H9 (cell line): ENCODE measurements at regions not wholly inside any gene's neighbourhood (a gene's known extent, or its start where the extent isn't known, plus 50 kb on each side); places are given as distances from the start of the nearest gene placed in this dataset.

Experiments used
- DNase-seq: peaks from one replicate; pipeline ENCODE4 v3.0.0-alpha.2; 2017
- H2AFZ ChIP-seq: one replicate; pipeline ENCODE4 v1.6.1; 2013; ENCODE audit warnings: mild to moderate bottlenecking, low read length, control low read depth, moderate library complexity
- H2AK5ac ChIP-seq: 2 replicates; pipeline ENCODE4 v1.6.1; 2013; ENCODE audit warnings: low read length, control low read depth, mixed read lengths; ENCODE audit not compliant: insufficient read length
- H2BK120ac ChIP-seq: one replicate; pipeline ENCODE4 v1.6.1; 2013; ENCODE audit warnings: low read depth, mild to moderate bottlenecking, low read length, control low read depth, inconsistent platforms; ENCODE audit not compliant: poor library complexity, severe bottlenecking
- H2BK12ac ChIP-seq: 2 replicates; pipeline ENCODE4 v1.6.1; 2013; ENCODE audit warnings: low read length, control low read depth, mixed read lengths, low read depth; ENCODE audit not compliant: insufficient read length
- H2BK15ac ChIP-seq: 2 replicates; pipeline ENCODE4 v1.6.1; 2013; ENCODE audit warnings: low read depth, low read length, control low read depth
- H2BK20ac ChIP-seq: one replicate; pipeline ENCODE4 v1.6.1; 2013; ENCODE audit warnings: low read depth, mild to moderate bottlenecking, low read length, control low read depth, inconsistent platforms; ENCODE audit not compliant: poor library complexity, severe bottlenecking
- H2BK5ac ChIP-seq: 2 replicates; pipeline ENCODE4 v1.6.1; 2013; ENCODE audit warnings: low read length, control low read depth, mixed read lengths; ENCODE audit not compliant: insufficient read length
- H3K14ac ChIP-seq: 2 replicates; pipeline ENCODE4 v1.6.1; 2013; ENCODE audit warnings: low read length, control low read depth; ENCODE audit not compliant: insufficient read depth
- H3K18ac ChIP-seq: 2 replicates; pipeline ENCODE4 v1.6.1; 2013; ENCODE audit warnings: low read depth, mild to moderate bottlenecking, mixed read lengths, low read length, control low read depth; ENCODE audit not compliant: insufficient read length
- H3K23ac ChIP-seq: 2 replicates; pipeline ENCODE4 v1.6.1; 2013; ENCODE audit warnings: low read length, control low read depth, mixed read lengths, low read depth; ENCODE audit not compliant: insufficient read length
- H3K23me2 ChIP-seq: 2 replicates; pipeline ENCODE4 v1.6.1; 2013; ENCODE audit warnings: low read depth, mild to moderate bottlenecking, mixed read lengths, low read length, control low read depth; ENCODE audit not compliant: insufficient read length, poor library complexity, severe bottlenecking
- H3K27ac ChIP-seq: 2 replicates; pipeline ENCODE4 v1.5.1; 2013; ENCODE audit warnings: low read length, control low read depth, mixed read lengths, low read depth; ENCODE audit not compliant: insufficient read length
- H3K27me3 ChIP-seq: 2 replicates; pipeline ENCODE4 v1.6.1; 2013; ENCODE audit warnings: low read length, control low read depth, inconsistent platforms; ENCODE audit not compliant: insufficient read depth
- H3K4ac ChIP-seq: 2 replicates; pipeline ENCODE4 v1.6.1; 2013; ENCODE audit warnings: low read depth, mild to moderate bottlenecking, control low read depth, inconsistent platforms, low read length, moderate library complexity
- H3K4me1 ChIP-seq: 2 replicates; pipeline ENCODE4 v1.6.1; 2013; ENCODE audit warnings: low read length, control low read depth, inconsistent platforms; ENCODE audit not compliant: insufficient read depth
- H3K4me2 ChIP-seq: 2 replicates; pipeline ENCODE4 v1.6.1; 2013; ENCODE audit warnings: low read length, control low read depth, mixed read lengths; ENCODE audit not compliant: insufficient read length, insufficient read depth
- H3K56ac ChIP-seq: 2 replicates; pipeline ENCODE4 v1.6.1; 2013; ENCODE audit warnings: low read depth, mild to moderate bottlenecking, mixed read lengths, low read length, control low read depth; ENCODE audit not compliant: insufficient read length
- H3K79me1 ChIP-seq: 2 replicates; pipeline ENCODE4 v1.6.1; 2013; ENCODE audit warnings: low read depth, mild to moderate bottlenecking, moderate library complexity, low read length, control low read depth, inconsistent platforms; ENCODE audit not compliant: insufficient read depth, poor library complexity, severe bottlenecking
- H3K79me2 ChIP-seq: 2 replicates; pipeline ENCODE4 v1.6.1; 2013; ENCODE audit warnings: low read length, control low read depth, inconsistent platforms; ENCODE audit not compliant: insufficient read depth
- H3K9ac ChIP-seq: 2 replicates; pipeline ENCODE4 v1.6.1; 2013; ENCODE audit warnings: low read length, control low read depth, mixed read lengths; ENCODE audit not compliant: insufficient read length; ENCODE audit errors: extremely low read depth
- H3K9me3 ChIP-seq: one replicate; pipeline ENCODE4 v1.6.1; 2013; ENCODE audit warnings: low read depth, low read length, inconsistent platforms; ENCODE audit not compliant: control insufficient read depth
- H3T11ph ChIP-seq: one replicate; pipeline ENCODE4 v1.6.1; 2013; ENCODE audit warnings: mild to moderate bottlenecking, low read length, control low read depth, inconsistent platforms
- H4K20me1 ChIP-seq: one replicate; pipeline ENCODE4 v1.6.1; 2013; ENCODE audit not compliant: control insufficient read depth, insufficient read length, insufficient read depth
- H4K5ac ChIP-seq: 2 replicates; pipeline ENCODE4 v1.6.1; 2013; ENCODE audit warnings: low read depth, mild to moderate bottlenecking, mixed read lengths, low read length, control low read depth; ENCODE audit not compliant: insufficient read length
- H4K8ac ChIP-seq: replicated peaks from 2 replicates; pipeline ENCODE4 v1.6.1; 2013; ENCODE audit warnings: low read length, control low read depth, mixed read lengths, low read depth; ENCODE audit not compliant: insufficient read length
- H4K91ac ChIP-seq: 2 replicates; pipeline ENCODE4 v1.6.1; 2013; ENCODE audit warnings: low read depth, mild to moderate bottlenecking, moderate library complexity, mixed read lengths, low read length, control low read depth; ENCODE audit not compliant: insufficient read length
- H3K27ac Mint-ChIP-seq, 3 experiments: 2 replicates in 2 of 3; 3 replicates in 1 of 3; pipeline ENCODE4 v1.8.0; 2020 to 2021; ENCODE audit warnings: mixed read lengths in 3 of 3, mild to moderate bottlenecking in 1 of 3, moderate library complexity in 1 of 3
- H3K27me3 Mint-ChIP-seq: 2 replicates; pipeline ENCODE4 v1.8.0; 2021; ENCODE audit warnings: low read depth, mild to moderate bottlenecking, moderate library complexity, mixed read lengths
- H3K36me3 Mint-ChIP-seq, 3 experiments: 2 replicates in 2 of 3; 3 replicates in 1 of 3; pipeline ENCODE4 v1.8.0; 2020 to 2021; ENCODE audit warnings: low read depth in 3 of 3, mixed read lengths in 3 of 3; ENCODE audit not compliant: insufficient read depth in 1 of 3
- H3K4me1 Mint-ChIP-seq, 2 experiments: 2 replicates each; pipeline ENCODE4 v1.8.0; 2020; ENCODE audit warnings: mixed read lengths in 2 of 2
- H3K4me3 Mint-ChIP-seq, 2 experiments: 2 replicates in 1 of 2; 3 replicates in 1 of 2; pipeline ENCODE4 v1.8.0; 2020 to 2021; ENCODE audit warnings: mild to moderate bottlenecking in 2 of 2, mixed read lengths in 2 of 2, moderate library complexity in 1 of 2
- H3K9me3 Mint-ChIP-seq, 2 experiments: 2 replicates in 1 of 2; 3 replicates in 1 of 2; pipeline ENCODE4 v1.8.0; 2020; ENCODE audit warnings: mild to moderate bottlenecking in 2 of 2, mixed read lengths in 2 of 2, moderate library complexity in 1 of 2
- CTCF ChIP-seq: fragments of 200-600 bp; sonication (generic); conservative IDR thresholded peaks from 3 replicates; pipeline ENCODE4 v1.8.0; 2021; ENCODE audit warnings: antibody characterized with exemption, mild to moderate bottlenecking
- WGBS: extraction: QIAGEN DNeasy Blood & Tissue Kit; methylation state at CpG from one replicate; pipeline ENCODE4 v1.1.7; 2013; ENCODE audit warnings: missing lambda C conversion rate, low lambda C conversion rate, mixed read lengths; ENCODE audit not compliant: insufficient read length; ENCODE audit errors: extremely low coverage; 5-methylcytosine and 5-hydroxymethylcytosine counted together

- no peaks in the 10 kb centered on the region for H3K36me3 Mint-ChIP-seq
- Histone ChIP-seq H3K4me1 (no peaks in the 10 kb centered on the region), H3K4me2 (no peak overlapping the region), H3T11ph (no peak overlapping the region), H3K23me2 (no peaks in the 10 kb centered on the region), H3K23ac (no peak overlapping the region), H3K4ac (no peak overlapping the region), H3K18ac (no peak overlapping the region), H2AFZ (no peak overlapping the region), H4K91ac (no peak overlapping the region), H2BK20ac (no peak overlapping the region), H3K56ac (no peak overlapping the region), H3K9ac (no peak overlapping the region), H3K79me1 (no peaks in the 10 kb centered on the region), H4K20me1 (no peaks in the 10 kb centered on the region), H3K79me2 (no peaks in the 10 kb centered on the region), H3K9me3 (no peaks in the 10 kb centered on the region), H2AK5ac (no peak overlapping the region), H3K27me3 (no peaks in the 10 kb centered on the region), H4K8ac (no peak overlapping the region), H3K14ac (no peak overlapping the region), H4K5ac (no peak overlapping the region), H2BK15ac (no peak overlapping the region), H2BK5ac (no peak overlapping the region), H3K27ac (no peak overlapping the region), H2BK120ac (no peak overlapping the region), H2BK12ac (no peak overlapping the region)
- DNase-seq, result no peak
- H3K4me1 Mint-ChIP-seq, result peaks cover 3 to 5% of the 10 kb centered on the region in 2 experiments; a peak in 2 of 4 replicates
- H3K27ac Mint-ChIP-seq, result no peak overlapping the region; a peak in 1 of 7 replicates
- no CpG with 5 or more reads among the region's 1 CpG for WGBS
- H3K27me3 Mint-ChIP-seq, result peaks cover 2% of the 10 kb centered on the region; the same call in 1 of the 2 replicates
- H3K9me3 Mint-ChIP-seq, result peaks cover 0 to 3% of the 10 kb centered on the region in 2 experiments; a peak in 2 of 5 replicates
- no peak overlapping the region for H3K4me3 Mint-ChIP-seq
- TF ChIP-seq CTCF, result no peak
Measured at GRCh38 chr17:27385626-27386025, 70.6 kb upstream of the KSR1 start.
